Renal cortical epithelial cell (primary cell): ENCODE measurements at regions not wholly inside any gene's neighbourhood (a gene's known extent, or its start where the extent isn't known, plus 50 kb on each side); places are given as distances from the start of the nearest gene placed in this dataset.

Source experiments
- DNase-seq: peaks from one replicate; pipeline ENCODE4 v3.0.0-alpha.2; 2011; ENCODE audit warnings: low read depth

- no peak for DNase-seq
Measured at GRCh38 chr20:61119794-61120410, 132.2 kb upstream of the CDH4 start.

DNA sequence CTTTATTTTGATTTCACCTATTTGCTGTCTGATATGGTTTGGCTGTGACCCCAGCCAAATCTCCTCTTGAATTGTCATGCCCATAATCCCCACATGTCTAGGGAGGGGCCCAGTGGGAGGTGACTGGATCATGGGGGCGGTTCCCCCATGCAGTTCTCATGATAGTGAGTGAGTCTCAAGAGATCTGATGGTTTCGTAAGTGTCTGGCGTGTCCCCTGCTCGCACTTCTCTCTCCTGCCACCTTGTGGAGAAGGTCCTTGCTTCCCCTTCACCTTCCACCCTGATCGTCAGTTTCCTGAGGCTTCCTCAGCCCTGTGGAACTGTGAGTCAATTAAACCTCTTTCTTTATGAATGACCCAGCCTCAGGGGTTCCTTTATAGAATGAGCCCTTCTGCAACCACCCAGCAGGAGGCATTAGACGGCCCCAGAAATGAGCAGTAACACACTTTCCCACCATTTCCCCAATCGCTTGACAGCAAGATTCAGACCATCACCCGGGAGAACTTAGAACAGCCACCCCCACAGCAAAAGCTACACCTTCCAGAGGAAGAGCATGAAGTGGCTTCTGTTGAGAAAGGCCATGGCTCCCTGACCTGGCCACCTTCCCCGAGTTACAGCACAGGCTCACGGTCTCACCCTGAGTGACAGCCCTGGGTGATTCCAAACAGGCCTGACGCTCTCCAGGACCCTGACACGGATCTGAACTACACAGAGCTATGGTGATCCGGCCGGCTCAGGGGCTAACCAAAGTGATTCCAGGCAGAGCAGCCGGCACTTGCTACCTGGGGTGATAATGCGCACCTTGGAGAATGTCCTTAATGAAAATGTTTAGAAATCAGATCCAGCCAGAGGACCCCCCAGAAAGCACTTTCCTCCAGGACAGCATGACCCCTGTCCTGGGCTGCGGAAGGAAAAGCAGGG is 131.2 kb upstream of the CDH4 start:
- peak; percentile 75 for DNase-seq

GRCh38 chr20:61121661-61122060 is 130.4 kb upstream of the CDH4 start:
- DNase-seq = no peak

- no peak for DNase-seq
Measured at GRCh38 chr20:61123286-61123685, 128.8 kb upstream of the CDH4 start.

DNA sequence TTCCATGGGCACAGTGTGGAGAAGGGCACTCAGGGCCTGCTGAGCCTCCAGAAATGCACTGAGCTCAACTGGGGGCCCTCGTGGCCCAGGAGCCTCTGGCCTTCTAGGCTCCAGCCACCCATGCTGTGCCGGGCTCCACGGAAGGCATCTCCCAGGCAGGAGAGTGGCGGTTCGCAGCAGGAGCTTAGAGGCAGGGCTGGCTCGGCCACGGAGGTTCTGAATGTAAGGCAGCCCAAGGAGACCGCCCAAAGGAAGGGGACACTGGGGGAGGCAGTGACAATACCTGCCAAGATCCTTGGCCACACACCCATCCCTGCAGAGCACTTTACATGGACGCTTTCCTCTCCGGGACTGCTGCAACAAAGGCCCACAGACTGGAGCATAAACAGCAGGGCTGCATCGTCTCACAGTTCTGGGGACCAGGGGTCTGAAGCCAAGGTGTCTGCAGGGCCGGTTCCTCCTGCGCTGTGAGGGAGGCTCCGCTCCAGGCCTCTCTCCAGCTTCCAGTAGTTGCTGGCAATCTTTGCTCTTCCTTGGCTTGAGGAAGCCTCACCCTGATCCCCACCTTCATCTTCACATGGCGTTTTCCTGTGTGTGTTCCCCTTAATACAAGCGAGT is 128.2 kb upstream of the CDH4 start:
- DNase-seq = no peak

DNA sequence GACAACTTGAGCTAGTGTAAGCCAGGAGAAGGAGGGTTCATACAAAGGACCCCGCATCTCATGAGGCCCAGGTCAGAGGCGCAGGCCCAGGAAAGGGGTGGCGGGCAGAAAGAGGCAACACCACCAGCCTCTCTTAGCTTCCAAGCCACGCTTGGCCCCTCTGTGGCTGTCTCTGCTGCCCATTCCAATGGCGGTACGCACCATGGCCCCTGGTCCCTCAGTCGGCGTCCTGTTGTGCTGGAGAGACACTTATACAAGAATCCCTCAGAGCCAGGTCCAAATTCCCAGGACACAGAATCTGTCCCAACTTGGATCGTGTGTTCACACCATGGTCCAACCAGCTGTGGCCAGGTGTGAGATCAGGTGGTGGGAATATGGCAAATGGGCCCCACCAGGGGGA is 127.0 kb upstream of the CDH4 start:
- no peak for DNase-seq

GRCh38 chr20:61125546-61126180 is 126.4 kb upstream of the CDH4 start:
- DNase-seq = no peak

DNA sequence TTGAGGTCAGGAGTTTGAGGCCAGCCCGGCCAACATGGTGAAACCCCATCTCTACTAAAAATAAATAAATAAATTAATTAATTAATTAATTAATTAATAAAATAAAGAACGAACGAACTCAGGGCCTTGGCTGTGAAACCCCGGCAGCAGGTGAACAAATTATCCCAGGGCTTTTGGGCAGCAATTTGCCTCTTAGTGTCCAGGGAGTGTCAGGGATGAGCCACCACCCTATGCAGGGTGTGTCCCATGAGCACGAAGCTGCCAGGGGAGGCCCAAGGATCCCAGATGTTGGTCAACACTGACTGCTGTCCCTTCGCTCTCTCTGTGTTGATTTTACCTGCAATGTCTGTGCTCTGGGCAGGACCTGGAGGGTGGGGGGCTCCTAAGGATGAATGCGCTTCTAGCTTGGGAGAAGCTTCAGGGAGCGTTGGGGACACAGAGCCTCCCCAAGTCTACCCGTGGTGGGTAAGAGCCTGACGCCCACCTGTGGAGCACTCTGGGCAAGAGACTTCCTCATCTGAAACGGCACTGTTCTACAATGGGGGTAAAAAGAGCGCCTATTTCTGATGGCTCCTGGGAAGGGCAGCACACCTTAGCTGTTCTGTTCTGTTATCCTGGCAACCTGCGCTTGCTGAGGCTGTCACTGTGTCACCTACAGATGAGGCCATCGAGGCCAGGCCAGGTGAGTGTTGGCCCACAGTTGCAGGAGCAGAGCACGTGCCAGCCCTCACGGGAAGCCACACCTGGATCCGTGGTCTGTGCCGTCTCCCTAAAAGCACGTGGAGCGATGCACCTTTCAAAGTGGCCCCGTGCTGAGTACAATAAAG is 125.5 kb upstream of the CDH4 start:
- no peak for DNase-seq

DNA sequence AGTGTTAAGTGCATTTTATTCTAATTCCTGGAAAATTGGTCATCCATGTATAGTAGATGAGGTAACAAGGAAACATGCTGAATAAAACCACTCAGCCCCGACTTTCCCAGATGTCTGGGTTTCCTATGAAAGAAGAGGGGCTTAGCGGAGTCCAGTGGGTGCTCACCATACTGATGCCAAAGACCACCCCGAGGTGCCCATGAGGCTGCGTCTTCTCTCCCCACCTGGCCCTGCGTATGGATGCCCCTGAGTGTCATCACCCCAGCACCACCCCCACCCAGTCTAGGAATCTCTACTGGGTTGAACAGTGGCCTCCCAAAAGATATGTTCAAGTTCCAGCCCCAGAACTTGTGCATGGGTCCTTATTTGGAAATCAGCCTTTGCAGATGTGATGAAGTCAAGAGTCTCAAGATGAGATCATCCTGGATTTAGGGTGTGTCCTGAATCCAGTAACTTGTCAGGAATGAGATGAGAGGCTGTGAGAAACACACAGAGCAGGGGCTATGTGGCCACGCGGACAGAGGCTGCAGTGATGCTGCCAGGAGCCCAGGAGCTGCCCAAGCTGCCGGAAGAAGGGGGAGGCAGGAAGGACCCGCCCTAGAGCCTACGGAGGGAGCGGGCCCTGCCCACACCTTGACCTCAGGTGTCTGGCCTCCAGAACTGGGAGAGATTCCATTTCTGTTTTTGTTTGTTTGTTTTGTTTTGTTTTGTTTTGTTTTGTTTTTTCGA is 124.6 kb upstream of the CDH4 start:
- DNase-seq = peak; percentile 57

GRCh38 chr20:61128701-61129269 is 123.3 kb upstream of the CDH4 start:
- DNase-seq = no peak

- no peak for DNase-seq
Measured at GRCh38 chr20:61129311-61129710, 122.8 kb upstream of the CDH4 start.

GRCh38 chr20:61130156-61130555 is 121.9 kb upstream of the CDH4 start:
- DNase-seq = no peak

DNA sequence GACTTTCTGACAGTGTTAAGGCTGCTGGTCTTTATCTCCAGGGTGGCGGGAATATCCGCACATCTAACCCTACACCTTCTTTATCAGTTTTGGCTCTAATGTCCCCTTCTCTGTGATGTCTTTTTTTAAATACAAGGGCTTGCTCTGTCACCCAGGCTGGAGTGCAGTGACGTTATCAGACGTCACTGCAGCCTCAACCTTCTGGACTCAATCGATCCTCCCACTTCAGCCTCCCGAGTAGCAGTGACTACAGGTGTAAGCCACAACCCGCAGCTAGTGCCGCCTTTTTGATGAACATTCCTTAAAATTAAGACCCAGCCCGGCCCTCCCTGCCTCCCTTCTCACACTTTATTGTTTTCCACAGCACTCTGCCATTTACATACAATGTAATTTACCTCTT is 120.1 kb upstream of the CDH4 start:
- DNase-seq = no peak

DNA sequence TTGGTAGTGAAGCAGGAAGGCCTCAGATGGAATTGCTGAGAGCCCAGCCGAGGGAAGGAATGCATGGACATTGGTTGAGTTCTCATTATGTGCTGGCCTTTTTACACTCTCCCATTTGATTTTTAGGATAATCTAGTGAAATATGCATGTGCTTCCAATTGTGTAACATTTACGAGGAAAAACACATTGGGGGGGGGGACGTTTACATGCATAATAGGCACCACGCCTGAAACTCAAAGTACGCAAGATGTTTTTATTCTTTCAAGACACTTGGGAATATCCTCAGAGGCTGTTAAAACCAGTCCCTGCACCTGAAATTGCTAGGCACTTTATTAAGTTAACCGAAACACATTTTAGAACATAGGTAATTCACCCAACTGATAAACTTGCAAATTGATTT is 118.5 kb upstream of the CDH4 start:
- no peak for DNase-seq

DNA sequence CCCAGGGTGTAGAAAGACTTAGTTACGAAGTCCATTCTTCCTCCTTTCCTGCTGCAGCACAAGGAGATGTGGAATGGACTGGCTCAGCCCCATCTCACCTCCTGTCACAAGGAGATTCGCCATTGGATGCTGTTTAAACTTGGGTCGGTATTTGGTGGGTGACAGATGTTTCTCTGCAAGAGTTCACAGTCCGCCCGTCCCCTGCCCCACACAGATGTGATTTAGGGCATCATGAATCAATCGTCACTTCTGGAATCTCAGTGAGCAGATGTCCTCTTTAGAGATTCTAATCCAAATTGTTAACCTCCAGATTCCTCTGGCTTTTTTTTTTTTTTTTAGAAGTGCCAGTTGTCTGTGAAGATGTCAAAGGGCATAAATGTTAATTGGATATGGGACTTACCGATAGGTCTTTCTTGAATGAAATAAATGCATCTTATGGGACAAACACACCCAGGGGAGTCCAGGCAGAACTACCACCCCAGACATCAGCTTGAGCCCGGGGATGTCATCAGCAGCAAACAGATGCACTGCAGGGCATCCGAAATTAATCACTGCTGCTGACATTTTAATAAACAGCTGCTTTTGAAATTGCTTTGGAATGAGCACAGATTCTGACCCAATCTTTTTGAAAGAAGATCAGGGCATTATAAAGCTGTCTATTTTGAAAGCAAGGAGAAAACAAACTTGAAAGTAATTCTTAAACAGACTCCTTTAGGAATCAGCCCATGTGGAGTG is 117.6 kb upstream of the CDH4 start:
- no peak for DNase-seq

- no peak for DNase-seq
Measured at GRCh38 chr20:61135266-61135665, 116.8 kb upstream of the CDH4 start.

- no peak for DNase-seq
Measured at GRCh38 chr20:61135968-61136367, 116.1 kb upstream of the CDH4 start.

- DNase-seq = no peak
Measured at GRCh38 chr20:61138566-61138965, 113.5 kb upstream of the CDH4 start.

GRCh38 chr20:61139031-61139430 is 113.0 kb upstream of the CDH4 start:
- no peak for DNase-seq

- no peak for DNase-seq
Measured at GRCh38 chr20:61140576-61140975, 111.5 kb upstream of the CDH4 start.
